C4-2B (cell line): ENCODE measurements at regions not wholly inside any gene's neighbourhood (a gene's known extent, or its start where the extent isn't known, plus 50 kb on each side); places are given as distances from the start of the nearest gene placed in this dataset.

ENCODE experiments used
- CTCF ChIP-seq: fragments of 450-650 bp; conservative IDR thresholded peaks from 2 replicates; pipeline ENCODE4 v1.5.1; 2017; ENCODE audit warnings: mild to moderate bottlenecking
- ZFX ChIP-seq: fragments of 450-650 bp; IDR thresholded peaks from 2 replicates; pipeline ENCODE4 v1.6.1; 2017

- TF ChIP-seq CTCF (no peak), ZFX (no peak)
Observed at GRCh38 chr12:105436636-105437035, 106.1 kb downstream of the C12orf75 start.
